Islet of Langerhans (tissue), 1 donor: ENCODE measurements at regions not wholly inside any gene's neighbourhood (a gene's known extent, or its start where the extent isn't known, plus 50 kb on each side); places are given as distances from the start of the nearest gene placed in this dataset.

Experiments
- FAIRE-seq: peaks from one replicate; lab custom pipeline; 2011; peaks lifted over from hg19 to GRCh38; lab: Jason Lieb, UNC

DNA sequence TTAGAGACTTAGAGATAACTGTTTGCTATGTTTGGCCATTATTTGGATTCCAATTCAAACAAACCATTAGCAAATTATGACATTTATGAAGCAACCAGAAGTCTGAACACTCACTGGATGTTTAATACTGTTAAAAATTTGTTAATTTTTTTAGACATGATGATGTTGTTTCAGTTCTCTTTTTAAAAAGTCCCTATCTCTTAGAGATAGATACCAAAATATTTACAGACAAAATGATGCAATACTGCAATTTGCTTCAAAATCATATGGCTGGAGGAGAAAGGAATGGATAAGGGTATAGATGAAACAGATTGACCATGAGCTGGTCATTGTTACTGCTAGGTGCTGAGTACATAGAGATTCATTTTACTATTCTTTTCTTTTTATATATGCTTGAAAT is 534.6 kb downstream of the BCOR start:
- no peak for FAIRE-seq

DNA sequence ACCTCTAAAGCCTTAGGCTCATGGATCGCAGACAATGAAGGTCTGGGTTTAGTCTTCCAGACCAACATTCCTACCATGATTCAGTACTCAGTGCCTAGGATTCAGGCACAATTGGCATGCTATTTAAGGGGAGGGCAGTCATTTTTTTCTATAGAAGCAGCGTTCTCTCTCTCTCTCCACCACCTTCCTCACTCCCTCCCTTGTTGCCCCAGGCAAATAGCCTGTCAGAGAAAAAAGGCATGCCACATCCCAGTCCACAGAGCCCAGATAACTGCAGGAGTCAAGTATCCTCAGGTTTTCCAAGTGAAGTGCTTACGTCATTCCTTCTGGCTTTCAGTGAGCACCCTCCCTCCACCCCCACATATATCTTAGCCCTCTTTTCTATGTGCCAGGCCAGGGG is 533.0 kb downstream of the BCOR start:
- FAIRE-seq: no peak

DNA sequence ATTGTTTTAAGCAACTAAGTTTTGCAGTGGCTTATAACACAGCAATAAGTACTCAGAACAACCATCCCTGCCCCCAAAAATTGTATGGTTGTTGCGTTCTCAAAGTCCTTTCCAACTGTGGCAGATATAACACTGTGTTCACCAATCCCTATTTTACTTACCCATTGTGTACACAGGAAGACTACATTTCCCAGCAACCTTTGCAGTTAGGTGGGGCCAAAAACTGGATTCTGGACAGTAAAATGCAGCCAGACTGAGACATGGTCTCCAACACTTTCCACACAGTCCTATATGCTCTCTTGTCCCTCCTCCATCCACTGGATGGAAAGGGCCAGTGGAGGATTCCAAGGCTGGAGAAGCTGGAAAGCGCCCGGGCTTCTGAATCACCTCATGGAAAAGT is 523.6 kb downstream of the BCOR start:
- no peak for FAIRE-seq

DNA sequence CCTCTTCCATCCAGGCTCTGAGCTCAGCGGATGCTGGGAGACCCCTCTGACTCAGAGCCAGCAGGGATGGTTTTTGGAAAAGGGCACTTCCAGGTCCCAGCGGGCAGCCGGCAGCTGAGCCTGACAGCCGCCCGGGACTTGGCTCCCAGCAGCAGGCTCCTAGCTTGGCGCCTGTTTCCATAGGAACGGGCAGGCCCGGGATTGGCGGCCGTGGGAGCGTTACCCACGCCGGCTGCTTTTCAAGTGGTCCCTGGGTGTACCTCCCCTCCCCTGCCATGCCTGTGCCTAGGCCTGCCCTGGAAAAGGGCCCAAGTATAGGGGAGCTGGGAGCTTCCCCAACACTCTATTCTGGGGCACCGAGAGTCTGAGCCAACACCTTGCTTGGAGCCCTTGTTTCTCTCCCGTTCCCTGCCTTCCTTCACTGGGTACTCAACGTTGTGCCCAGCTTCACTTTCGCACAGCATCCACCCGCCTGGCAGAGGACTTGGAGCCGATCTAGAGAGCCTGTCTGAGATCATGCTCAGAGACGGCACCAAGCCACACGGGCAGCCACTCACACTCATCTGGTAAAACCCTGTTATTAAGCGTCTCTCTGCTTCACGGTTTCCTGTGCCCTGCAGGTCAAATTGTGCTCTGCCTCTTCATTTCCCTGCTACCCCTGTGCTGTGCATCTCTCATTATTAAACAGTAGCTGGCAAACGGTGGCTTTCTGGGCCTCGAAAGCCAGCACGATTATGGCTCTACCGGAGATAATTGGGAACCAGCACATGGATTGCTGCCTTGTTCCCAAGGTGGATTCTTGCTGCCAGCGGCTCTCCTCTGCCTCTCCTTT is 521.5 kb downstream of the BCOR start:
- no peak for FAIRE-seq

DNA sequence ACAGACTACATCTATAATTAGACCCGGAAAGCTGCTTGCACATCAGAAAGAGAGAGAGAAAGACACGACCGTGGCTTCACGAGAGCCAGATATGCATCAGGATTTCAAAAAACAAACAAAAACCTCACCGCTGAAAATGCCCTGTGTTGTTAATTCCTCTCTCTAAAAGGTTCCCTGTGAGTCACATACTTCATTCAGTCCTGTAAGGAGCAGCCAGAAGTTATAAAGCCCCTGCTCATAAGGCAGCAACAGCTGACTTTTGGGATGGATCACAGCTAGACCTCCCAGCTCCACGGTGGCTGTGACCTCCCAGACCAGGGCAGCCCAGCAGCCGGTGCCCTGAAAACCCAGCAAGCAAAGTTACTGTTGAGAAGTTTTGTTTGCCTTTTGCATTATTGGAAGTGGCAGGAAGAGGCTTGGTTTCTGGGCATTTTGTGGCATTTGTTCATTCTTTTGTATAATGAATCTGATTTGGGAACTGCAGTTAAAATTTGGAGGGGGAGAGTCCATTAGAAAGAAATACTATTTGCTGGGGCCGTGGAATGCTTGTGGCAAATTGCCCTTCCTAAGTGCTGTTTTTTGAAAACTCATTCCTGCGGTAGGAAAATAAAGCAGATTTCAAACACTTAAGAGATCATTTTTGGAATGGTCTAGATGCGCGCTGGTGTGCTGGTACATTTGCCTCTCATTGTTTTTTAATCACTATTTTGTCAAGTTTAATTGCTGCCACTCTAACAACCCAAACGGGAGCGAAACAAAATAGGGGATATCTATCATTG is 520.4 kb downstream of the BCOR start:
- no peak for FAIRE-seq

DNA sequence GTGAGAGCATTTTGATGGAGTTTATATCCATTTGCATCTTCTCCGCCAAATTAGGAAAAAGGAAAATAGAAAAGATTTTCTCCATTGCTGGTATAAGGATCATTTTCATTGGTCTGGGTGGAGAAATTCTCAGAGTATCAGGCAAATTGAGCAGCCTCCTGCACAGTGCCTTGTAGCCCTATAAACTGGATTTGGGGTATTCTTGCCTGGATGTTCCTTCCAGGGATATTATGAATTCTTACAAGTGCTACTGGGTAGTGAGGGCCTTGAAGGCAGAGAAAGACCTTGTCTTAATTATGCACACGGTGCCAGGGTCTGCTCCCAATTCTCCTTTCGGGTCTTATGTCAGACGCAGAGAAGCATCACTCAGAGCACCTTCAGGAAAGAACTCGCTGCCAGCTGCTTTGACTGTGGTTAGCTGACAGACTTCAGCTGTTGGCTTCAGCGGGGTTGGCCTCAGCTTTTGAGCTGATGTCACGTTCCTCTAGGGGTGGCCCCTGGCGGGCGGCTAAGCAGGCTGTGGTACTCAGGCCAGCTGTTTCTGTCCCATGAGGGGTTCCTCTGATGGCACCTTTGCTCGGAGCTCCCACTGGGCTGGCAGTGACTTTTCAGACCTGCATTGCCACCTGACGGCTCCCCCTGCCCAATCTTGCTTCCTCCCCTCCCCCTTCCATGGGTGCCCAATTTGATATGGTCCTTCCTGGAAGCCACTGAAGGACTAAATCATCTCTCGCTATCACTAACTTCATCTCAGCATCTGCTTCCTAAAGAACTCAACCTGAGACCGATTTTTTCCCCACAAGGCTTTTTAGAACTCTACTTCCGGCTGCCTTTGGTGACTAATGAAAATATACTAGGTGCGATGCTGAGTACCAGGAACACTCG is 519.5 kb downstream of the BCOR start:
- no peak for FAIRE-seq

DNA sequence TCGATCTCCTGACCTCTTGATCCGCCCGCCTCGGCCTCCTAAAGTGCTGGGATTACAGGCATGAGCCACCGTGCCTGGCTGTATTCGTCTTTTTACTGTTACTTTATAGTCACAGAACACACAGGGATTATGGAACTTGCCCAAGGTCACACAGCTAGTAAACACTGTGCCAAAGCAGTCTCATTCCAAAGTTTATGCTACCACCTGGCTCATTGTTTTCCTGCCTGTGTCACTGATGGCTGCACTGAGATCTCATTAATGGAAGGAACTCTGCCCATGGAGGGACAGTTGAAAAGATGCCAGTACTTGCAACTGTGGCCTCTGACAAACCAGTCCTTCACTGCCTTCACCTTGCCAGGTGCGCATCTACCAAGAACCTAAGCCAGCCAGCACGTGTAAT is 517.7 kb downstream of the BCOR start:
- no peak for FAIRE-seq

DNA sequence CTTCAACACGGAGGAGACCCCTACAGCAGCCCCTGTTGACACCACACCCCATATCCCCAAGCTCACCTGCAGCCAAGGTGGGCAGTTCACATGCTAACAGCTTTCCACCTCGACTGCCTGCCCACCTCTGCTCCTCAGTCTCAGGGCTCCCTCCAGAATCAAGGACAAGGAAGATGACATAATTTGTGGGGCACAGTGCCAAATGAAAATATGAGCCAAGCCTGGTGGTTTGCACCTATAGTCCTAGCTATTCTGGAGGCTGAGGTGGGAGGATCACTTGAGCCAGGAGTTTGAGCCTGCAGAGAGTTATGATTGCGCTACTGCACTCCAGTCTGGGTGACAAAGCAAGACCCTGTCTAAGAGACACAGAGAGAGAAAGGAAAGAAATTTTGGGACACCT is 516.3 kb downstream of the BCOR start:
- FAIRE-seq: no peak

DNA sequence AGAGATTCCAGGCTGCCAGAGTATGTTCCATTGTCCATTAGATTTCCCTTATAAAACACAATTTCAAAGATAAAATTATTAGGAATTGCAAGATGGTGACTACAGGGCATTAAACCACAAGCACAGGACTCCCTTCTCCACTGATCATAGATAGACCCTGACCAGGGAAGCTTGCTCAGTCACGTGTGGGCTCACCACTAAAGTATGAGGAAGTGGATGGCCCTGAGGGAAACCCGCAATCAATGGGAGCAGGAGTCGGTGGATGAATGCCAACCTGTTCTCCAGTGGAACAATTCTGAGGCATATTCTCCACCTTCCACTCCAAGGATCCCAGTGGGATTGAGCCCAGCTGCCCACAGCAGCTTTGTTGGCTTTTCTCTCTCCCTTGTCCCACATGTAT is 515.7 kb downstream of the BCOR start:
- FAIRE-seq: no peak

DNA sequence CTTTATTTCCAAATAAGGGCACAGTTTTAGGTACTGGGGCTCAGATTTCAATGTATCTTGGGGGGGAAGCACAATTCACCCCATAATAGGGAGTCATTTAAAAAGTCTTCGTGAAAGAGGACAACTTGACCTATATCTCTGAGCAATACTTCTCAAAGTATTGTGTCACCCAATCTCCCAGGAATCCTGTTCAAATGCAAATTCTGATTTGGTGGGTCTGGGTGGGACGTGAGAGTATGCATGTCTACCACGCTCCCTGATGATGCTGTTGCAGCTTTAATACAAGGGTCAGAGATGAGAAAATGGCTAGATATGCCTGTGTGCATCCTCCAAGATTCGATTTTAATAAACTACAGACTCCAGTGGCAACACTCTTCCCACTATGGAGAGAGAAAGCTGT is 514.8 kb downstream of the BCOR start:
- FAIRE-seq: no peak

DNA sequence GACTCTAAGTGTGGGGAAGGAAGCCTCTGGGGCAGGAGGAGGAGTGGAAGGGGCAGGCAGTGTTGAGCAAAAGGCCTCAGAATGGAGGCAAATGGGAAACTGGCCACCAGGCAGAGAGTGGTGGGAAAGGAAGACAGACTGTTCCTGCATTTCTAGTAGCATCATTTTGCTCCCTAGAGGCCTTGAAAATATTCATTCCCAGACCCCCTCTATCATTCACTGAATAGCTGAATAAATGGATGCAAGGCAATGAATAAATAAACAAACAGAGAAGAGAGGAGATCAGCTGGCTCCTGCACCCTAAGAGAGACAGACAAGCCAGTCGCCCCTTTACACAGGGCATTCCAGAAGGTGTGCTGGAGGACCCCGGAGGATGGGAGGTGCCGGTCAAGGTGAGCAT is 511.9 kb downstream of the BCOR start:
- FAIRE-seq: no peak

DNA sequence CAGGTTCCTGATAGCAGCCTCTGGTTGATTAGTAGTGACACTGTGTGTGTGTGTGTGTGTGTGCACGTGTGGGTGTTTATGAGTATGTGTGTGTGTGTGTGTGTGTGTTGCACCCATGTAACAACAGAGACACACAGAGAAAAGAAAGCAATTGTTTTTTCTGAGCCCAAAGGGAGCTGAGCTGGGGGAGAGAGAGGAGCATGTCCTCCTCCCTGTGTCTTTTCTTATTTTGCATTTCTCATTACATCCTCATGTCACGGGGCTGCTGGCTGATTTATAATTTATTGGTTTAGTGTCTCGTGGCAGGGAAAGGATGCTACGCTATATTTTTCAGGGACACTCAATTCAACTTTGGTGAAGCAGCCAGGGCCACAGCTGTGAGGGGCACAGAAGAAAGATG is 511.4 kb downstream of the BCOR start:
- no peak for FAIRE-seq

DNA sequence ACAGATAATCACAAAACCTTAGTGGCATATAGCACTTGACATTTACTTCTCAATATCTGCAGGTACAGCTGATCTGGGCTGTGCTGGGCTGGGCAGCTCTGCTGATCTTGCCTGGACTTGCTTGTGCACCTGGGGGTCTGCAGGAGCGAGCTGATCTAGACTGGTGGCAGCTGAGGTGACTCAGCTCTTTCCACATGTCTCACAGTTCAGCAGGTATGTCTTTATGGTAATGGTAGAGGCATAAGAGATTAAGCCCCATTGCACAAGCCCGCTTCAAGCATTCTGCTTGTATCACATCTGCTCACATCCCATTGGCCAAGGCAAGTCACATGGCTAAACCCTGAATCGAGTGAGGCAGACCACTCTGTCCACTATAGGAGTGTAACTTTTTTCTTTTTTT is 506.7 kb downstream of the BCOR start:
- no peak for FAIRE-seq

DNA sequence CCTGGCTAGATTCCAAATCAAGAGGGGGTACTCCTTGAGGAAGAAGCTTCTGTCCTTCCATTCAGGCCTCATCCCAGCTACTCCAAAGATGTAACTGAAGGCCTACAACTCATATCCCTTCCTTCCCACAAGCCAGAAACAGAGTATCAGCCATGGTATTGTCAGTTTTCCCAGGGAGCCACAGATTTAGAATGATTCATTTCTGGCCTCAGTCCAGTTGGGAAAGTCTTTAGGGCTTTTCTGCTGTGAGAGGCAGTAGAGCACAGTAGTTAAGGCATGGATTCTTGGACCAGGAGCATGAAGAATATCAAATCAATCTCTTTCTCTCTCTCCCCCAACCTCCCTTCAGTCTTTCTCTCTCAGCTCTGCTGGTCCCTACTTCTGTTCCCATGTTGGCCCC is 505.0 kb downstream of the BCOR start:
- FAIRE-seq: no peak

DNA sequence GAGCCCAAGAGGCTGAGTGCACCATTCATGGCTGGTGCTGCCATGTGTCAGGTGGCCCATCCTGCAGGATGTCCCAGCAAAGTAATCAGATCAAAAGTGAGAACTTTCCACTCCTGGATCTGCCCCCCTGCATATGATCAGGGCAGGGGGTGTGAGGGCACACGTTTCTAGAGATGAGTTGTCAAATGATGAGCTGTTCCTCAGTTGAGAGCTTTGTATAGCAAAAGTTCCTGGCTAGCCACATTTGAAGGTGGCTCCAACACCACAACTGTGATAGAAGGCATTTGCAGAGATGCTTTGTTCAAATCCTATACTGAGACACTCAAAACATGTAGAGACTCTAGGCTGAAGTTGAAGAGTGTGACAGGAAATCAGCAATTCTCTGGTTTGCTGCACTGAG is 501.8 kb downstream of the BCOR start:
- no peak for FAIRE-seq

DNA sequence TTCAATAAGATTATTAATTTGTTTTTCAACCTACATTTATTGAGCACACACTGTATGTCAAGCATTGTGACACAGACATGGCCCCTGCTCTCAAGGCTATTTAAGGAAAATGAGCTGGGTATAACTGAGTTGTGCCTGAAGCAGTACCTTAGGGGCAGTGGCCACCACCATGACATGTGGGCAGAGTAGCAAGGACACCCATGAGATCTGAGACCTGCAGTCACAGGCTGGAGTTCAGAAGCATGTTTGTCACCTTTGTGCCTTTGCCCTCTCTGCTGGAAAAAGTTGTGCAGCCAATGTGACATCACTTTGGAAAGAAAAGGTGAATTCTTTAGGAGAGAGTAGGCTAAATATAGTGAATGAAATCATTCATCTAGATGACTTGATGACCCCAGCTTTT is 501.3 kb downstream of the BCOR start:
- FAIRE-seq: no peak

DNA sequence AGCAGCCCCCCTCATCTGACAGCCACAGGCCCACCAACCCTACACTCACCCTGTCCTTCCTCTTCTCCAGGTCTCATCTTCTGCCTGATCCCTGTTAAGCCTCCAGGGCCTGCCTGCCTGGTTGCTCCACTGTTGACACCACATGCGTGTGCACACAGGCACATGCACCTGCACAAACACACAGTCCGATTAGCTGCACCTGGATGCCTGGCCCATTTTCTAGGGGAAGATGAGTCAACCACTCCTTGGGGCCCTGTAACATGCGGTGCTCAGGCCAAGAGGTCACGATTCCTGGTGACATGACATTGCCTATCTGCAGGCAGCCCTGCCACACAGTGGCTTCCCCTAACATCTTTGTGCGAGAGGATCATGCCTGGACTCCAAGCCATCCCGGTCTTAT is 498.4 kb downstream of the BCOR start:
- no peak for FAIRE-seq

DNA sequence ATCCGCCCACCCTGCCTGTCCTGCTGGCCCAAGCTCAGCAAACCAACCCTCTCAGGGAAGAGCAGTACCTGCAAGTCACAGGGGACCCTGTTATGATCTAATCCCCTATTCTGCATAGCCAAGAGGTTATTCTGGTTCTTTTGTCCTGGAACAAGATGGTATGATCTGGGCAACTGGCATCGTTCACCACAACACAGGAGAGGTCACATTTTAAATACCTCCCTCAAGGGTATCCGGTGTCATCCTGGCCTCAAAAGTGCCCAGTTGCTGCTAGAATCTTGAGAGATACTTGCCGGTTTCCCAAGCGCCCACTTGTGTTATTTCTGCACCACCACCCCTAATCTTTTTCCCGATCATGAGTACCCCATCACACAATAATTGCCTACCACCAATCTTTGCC is 497.5 kb downstream of the BCOR start:
- no peak for FAIRE-seq

DNA sequence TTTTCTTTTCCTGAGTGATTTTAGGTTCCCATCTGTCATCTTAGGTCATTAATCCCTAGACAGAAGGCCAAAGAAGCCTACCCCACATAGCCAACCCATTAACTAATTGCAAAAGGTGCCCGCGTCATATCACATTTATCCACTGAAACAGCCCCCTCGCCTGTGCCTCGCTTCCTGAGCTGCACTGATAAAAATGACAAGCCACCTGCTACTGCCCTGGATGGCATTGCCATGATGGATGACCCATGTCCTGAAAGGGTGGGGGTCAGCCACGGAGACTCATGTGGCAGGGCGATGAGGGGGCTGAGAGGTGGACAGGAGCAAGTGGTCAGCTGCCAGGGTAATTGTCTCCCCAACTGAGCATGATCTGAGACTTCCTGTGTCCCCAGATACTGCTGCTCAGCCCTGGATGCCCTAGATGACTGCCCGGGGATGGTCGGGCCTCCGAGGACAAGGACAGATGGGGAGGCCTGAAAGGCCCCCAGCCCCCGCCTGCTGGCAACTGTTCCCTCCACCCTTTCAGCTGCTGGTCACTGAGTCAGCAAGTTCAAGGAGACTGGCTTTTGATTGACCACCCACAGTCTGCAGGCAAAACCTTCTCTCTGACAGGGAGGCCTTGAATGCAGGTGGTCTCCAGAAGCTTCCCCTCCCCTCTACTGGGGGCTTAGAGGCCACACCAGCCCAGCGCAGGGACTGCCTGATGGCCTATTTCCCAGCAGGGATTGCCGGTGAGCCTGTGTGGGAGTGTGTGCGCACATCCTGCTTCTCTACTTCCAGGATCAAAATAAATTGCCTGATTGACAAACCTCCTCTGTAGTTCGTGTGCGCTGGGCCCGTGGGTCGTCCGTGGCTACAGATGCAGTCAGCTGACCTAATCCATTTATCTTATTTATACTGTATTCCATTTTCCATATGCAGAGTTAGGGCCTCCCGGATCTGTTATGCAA is 496.3 kb downstream of the BCOR start:
- no peak for FAIRE-seq

DNA sequence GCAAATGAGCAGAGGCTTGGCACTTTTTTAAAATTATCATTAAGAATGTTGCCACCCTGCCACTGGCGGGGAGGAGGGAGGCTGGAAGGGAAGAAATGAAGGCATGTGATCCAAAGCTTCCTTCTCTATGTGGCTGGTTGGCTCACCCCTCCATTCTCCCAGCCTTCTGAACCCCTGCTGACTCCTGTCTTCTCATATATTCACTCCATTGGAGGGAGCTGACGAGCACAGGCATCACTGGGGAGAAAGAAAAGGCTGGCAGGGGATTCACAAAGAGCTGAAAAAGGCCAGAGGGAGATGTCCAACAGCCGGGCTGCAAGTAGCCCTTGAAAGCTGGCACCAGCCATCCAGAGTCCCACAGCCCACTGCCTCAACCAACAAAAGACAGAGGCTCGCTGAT is 495.6 kb downstream of the BCOR start:
- FAIRE-seq: no peak

DNA sequence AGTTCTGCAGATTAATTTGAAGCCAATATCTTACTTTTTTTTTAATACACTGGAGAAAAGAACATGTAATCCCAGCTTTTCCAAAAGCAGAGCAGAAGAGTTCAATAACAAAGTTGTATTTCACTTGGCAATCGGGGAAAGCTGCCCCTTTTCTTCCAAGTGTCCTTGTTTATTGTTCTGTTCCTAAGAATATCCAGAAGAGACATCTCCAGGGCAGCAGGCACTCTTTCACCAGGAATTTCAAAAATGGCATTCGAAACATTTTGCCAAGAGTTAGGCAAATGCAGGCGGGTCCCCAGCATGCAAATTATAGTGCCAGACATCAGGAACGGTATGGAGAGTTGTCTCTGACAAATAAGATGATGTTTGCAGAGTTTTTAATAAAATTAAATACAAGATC is 494.5 kb downstream of the BCOR start:
- FAIRE-seq: no peak

DNA sequence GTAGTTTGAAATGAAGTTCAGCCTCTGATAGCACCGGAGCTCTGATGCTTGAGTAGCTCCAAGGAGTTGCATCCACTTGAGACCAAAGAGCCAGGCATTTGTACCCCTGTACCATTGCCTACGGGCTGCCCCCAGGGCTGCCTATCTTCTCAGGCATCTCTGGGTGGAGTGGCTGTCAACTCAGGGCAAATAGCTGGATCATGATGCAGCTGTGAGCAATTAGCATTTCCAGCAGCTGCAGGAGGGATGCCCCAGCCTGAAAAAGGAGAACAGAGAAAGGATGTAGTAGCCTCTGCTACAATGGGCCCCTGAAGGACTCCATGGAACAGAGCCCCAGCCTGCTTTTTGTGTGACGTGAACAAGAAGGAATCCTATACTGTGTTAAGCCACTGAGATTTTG is 492.6 kb downstream of the BCOR start:
- FAIRE-seq: no peak
